NB4 (cell line): ENCODE measurements at regions not wholly inside any gene's neighbourhood (a gene's known extent, or its start where the extent isn't known, plus 50 kb on each side); places are given as distances from the start of the nearest gene placed in this dataset.

Source experiments
- CTCF ChIP-seq: IDR thresholded peaks from one replicate; pipeline ENCODE4 v1.5.1; 2012; ENCODE audit warnings: low read depth, low read length
- TF ChIP-seq, protein P1 (sequence below): IDR thresholded peaks from 2 replicates; pipeline ENCODE4 v1.6.1; 2011; ENCODE audit warnings: low read depth, low read length

- TF ChIP-seq, protein P1, sequence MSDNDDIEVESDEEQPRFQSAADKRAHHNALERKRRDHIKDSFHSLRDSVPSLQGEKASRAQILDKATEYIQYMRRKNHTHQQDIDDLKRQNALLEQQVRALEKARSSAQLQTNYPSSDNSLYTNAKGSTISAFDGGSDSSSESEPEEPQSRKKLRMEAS: no peak
- no peak for TF ChIP-seq CTCF
These were observed 338.4 kb upstream of the PROX1 start for GRCh38 chr1:213649373-213649772.
